CD14-positive monocyte (primary cell): ENCODE measurements at regions not wholly inside any gene's neighbourhood (a gene's known extent, or its start where the extent isn't known, plus 50 kb on each side); places are given as distances from the start of the nearest gene placed in this dataset.

Source experiments
- DNase-seq, 3 donors: peaks; one replicate each; pipeline ENCODE4 v3.0.0-alpha.2; 2011 to 2022
- H2AFZ ChIP-seq: 2 replicates; pipeline ENCODE4 v1.6.0; 2012; ENCODE audit warnings: mild to moderate bottlenecking, low read depth, low read length, inconsistent platforms; ENCODE audit not compliant: insufficient read depth, poor library complexity, severe bottlenecking
- H3K27ac ChIP-seq, 2 donors: 1 replicate in 1 of 2; 2 replicates in 1 of 2; pipeline ENCODE4 v1.5.1; 2012 to 2013; ENCODE audit warnings: low read length in 2 of 2, control low read depth in 1 of 2, inconsistent platforms in 1 of 2, low read depth in 1 of 2, mild to moderate bottlenecking in 1 of 2
- H3K27me3 ChIP-seq, 2 donors: one replicate each; pipeline versions ENCODE4 v1.6.0 to v1.6.1; 2011 to 2013; ENCODE audit warnings: low read length in 2 of 2; ENCODE audit not compliant: control insufficient read depth in 2 of 2, insufficient read depth in 2 of 2
- H3K36me3 ChIP-seq, 2 donors: replicated peaks in 1 of 2; 1 replicate in 1 of 2; 2 replicates in 1 of 2; pipeline versions ENCODE4 v1.5.1 to v1.6.1; 2012 to 2013; ENCODE audit warnings: low read length in 2 of 2, control low read depth in 1 of 2, inconsistent platforms in 1 of 2, mild to moderate bottlenecking in 1 of 2; ENCODE audit not compliant: insufficient read depth in 2 of 2, control insufficient read depth in 1 of 2
- H3K4me1 ChIP-seq, 2 donors: 1 replicate in 1 of 2; 2 replicates in 1 of 2; pipeline versions ENCODE4 v1.5.1 to v1.6.1; 2012 to 2013; ENCODE audit warnings: low read length in 2 of 2, control low read depth in 1 of 2, inconsistent platforms in 1 of 2, mild to moderate bottlenecking in 1 of 2, moderate library complexity in 1 of 2; ENCODE audit not compliant: insufficient read depth in 2 of 2, control insufficient read depth in 1 of 2
- H3K4me2 ChIP-seq: replicated peaks from 2 replicates; pipeline ENCODE3; 2012; ENCODE audit warnings: low read length, moderate library complexity, mild to moderate bottlenecking; ENCODE audit not compliant: poor library complexity, severe bottlenecking; ENCODE audit errors: extremely low read depth
- H3K4me3 ChIP-seq, 3 experiments: fragments of 200-600 bp in 1 of 3; sonication (generic) in 1 of 3; replicated peaks in 1 of 3; 1 replicate in 2 of 3; 2 replicates in 1 of 3; pipeline ENCODE4 v1.5.1; 2011 to 2013; ENCODE audit warnings: low read length in 3 of 3, mild to moderate bottlenecking in 3 of 3, control low read depth in 2 of 3, low read depth in 2 of 3, inconsistent platforms in 1 of 3, moderate library complexity in 1 of 3
- H3K79me2 ChIP-seq: 2 replicates; pipeline ENCODE4 v1.6.0; 2012; ENCODE audit warnings: mild to moderate bottlenecking, control low read depth, inconsistent platforms, low read length, moderate library complexity; ENCODE audit not compliant: insufficient read depth
- H3K9ac ChIP-seq: 2 replicates; pipeline ENCODE4 v1.6.0; 2017; ENCODE audit warnings: low read length, mild to moderate bottlenecking; ENCODE audit not compliant: insufficient read depth, poor library complexity, severe bottlenecking
- H3K9me3 ChIP-seq, 2 donors: replicated peaks in 1 of 2; 1 replicate in 1 of 2; 2 replicates in 1 of 2; pipeline versions ENCODE4 v1.5.1 to v1.6.1; 2012 to 2013; ENCODE audit warnings: low read length in 2 of 2, control low read depth in 1 of 2; ENCODE audit not compliant: control insufficient read depth in 1 of 2, insufficient read depth in 1 of 2
- H4K20me1 ChIP-seq: 2 replicates; pipeline ENCODE4 v1.6.0; 2012; ENCODE audit warnings: mild to moderate bottlenecking, low read length, control low read depth, moderate library complexity; ENCODE audit not compliant: insufficient read depth
- H3K27ac Mint-ChIP-seq, 7 donors: one replicate each; pipeline ENCODE4 v1.8.0; 2020; ENCODE audit warnings: mild to moderate bottlenecking in 7 of 7, mixed read lengths in 7 of 7, moderate library complexity in 6 of 7, inconsistent platforms in 2 of 7
- H3K27me3 Mint-ChIP-seq, 3 donors: one replicate each; pipeline ENCODE4 v1.8.0; 2021 to 2022; ENCODE audit warnings: low read depth in 3 of 3, mild to moderate bottlenecking in 3 of 3, mixed read lengths in 3 of 3, moderate library complexity in 3 of 3, inconsistent platforms in 1 of 3
- H3K36me3 Mint-ChIP-seq, 2 donors: one replicate each; pipeline ENCODE4 v1.8.0; 2020; ENCODE audit warnings: mixed read lengths in 2 of 2, inconsistent platforms in 1 of 2, mild to moderate bottlenecking in 1 of 2
- H3K4me1 Mint-ChIP-seq: one replicate; pipeline ENCODE4 v1.8.0; 2020; ENCODE audit warnings: mild to moderate bottlenecking, mixed read lengths
- H3K4me3 Mint-ChIP-seq, 2 donors: one replicate each; pipeline ENCODE4 v1.8.0; 2020; ENCODE audit warnings: mild to moderate bottlenecking in 2 of 2, mixed read lengths in 2 of 2, moderate library complexity in 1 of 2
- H3K9me3 Mint-ChIP-seq, 7 donors: one replicate each; pipeline ENCODE4 v1.8.0; 2020 to 2022; ENCODE audit warnings: mixed read lengths in 7 of 7, mild to moderate bottlenecking in 6 of 7, moderate library complexity in 6 of 7, inconsistent platforms in 2 of 7
- CTCF ChIP-seq: fragments of 200-600 bp; IDR thresholded peaks from one replicate; pipeline ENCODE4 v1.8.0; 2022; ENCODE audit warnings: antibody characterized with exemption, mild to moderate bottlenecking
- WGBS: methylation state at CpG from one replicate; pipeline ENCODE4 v1.1.5; 2013; ENCODE audit warnings: missing lambda C conversion rate; ENCODE audit not compliant: insufficient coverage; 5-methylcytosine and 5-hydroxymethylcytosine counted together
- intact Hi-C, 2 donors: fragments of 100-400 bp; cut with micrococcal nuclease; formaldehyde crosslinking; loops; one replicate each; pipeline versions ENCODE4 v1.15.0 to v1.15.1; 2023

GRCh38 chr6:37119387-37119886 is 50.5 kb upstream of the PIM1 start:
- Histone ChIP-seq H3K4me3 (no peak overlapping the region), H3K9ac (no peak overlapping the region), H3K9me3 (no peaks in the 10 kb centered on the region), H3K4me2 (no peak overlapping the region), H3K79me2 (no peaks in the 10 kb centered on the region), H3K27me3 (no peaks in the 10 kb centered on the region), H3K4me1 (peaks cover 8 to 23% of the 10 kb centered on the region in 2 donors), H3K27ac (no peak overlapping the region), H4K20me1 (no peaks in the 10 kb centered on the region), H2AFZ (no peak overlapping the region), H3K36me3 (no peaks in the 10 kb centered on the region)
- H3K27ac Mint-ChIP-seq: no peak overlapping the region
- H3K4me3 Mint-ChIP-seq: no peak overlapping the region
- WGBS: 44% methylated on average over 3 of the region's 5 CpGs
- H3K9me3 Mint-ChIP-seq: peaks cover 0 to 2% (median 0%) of the 10 kb centered on the region in 7 donors
- TF ChIP-seq CTCF: no peak
- intact Hi-C loops: loop anchor here in 1 of 2 donors (10.0 kb wide), 1 partner anchor 55 kb away; no protein-coding TSS in a partner anchor
- H3K36me3 Mint-ChIP-seq: no peaks in the 10 kb centered on the region
- no peak for DNase-seq
- H3K4me1 Mint-ChIP-seq: peaks cover 16% of the 10 kb centered on the region
- peaks cover 2 to 18% (median 5%) of the 10 kb centered on the region in 3 donors for H3K27me3 Mint-ChIP-seq
